Liver (tissue), 7 donors: ENCODE measurements at regions not wholly inside any gene's neighbourhood (a gene's known extent, or its start where the extent isn't known, plus 50 kb on each side); places are given as distances from the start of the nearest gene placed in this dataset.

Experiments used
- DNase-seq: peaks from one replicate; pipeline ENCODE4 v3.0.0-alpha.2; 2017; ENCODE audit warnings: low spot score
- H3K27ac ChIP-seq, 2 donors: one replicate each; pipeline ENCODE4 v1.7.0; 2013; ENCODE audit warnings: inconsistent platforms in 2 of 2, low read length in 2 of 2, control low read depth in 1 of 2, low read depth in 1 of 2, mild to moderate bottlenecking in 1 of 2
- H3K27me3 ChIP-seq, 4 donors: one replicate each; pipeline versions ENCODE4 v1.6.1 to v1.7.0; 2013; ENCODE audit warnings: low read length in 3 of 4, inconsistent platforms in 1 of 4, mild to moderate bottlenecking in 1 of 4, moderate library complexity in 1 of 4; ENCODE audit not compliant: control insufficient read depth in 4 of 4, insufficient read depth in 4 of 4
- H3K36me3 ChIP-seq, 4 donors: one replicate each; pipeline versions ENCODE4 v1.6.1 to v1.7.0; 2013; ENCODE audit warnings: low read length in 3 of 4, mild to moderate bottlenecking in 3 of 4, low read depth in 1 of 4, moderate library complexity in 1 of 4; ENCODE audit not compliant: control insufficient read depth in 4 of 4, insufficient read depth in 3 of 4
- H3K4me1 ChIP-seq, 4 donors: one replicate each; pipeline versions ENCODE4 v1.6.1 to v1.7.0; 2013; ENCODE audit warnings: low read length in 3 of 4, mild to moderate bottlenecking in 3 of 4, moderate library complexity in 1 of 4; ENCODE audit not compliant: control insufficient read depth in 4 of 4, insufficient read depth in 4 of 4
- H3K4me3 ChIP-seq, 3 donors: one replicate each; pipeline versions ENCODE4 v1.6.1 to v1.7.0; 2013; ENCODE audit warnings: low read length in 3 of 3, control low read depth in 1 of 3, low read depth in 1 of 3, mild to moderate bottlenecking in 1 of 3
- H3K9ac ChIP-seq, 2 donors: one replicate each; pipeline ENCODE4 v1.7.0; 2013; ENCODE audit warnings: low read length in 2 of 2, mild to moderate bottlenecking in 2 of 2, moderate library complexity in 2 of 2, control low read depth in 1 of 2, low read depth in 1 of 2
- H3K9me3 ChIP-seq, 4 donors: one replicate each; pipeline versions ENCODE4 v1.6.1 to v1.7.0; 2013; ENCODE audit warnings: low read length in 3 of 4; ENCODE audit not compliant: control insufficient read depth in 4 of 4
- CTCF ChIP-seq: fragments of 150-350 bp; IDR thresholded peaks from 2 replicates; pipeline ENCODE4 v1.5.1; 2017; ENCODE audit warnings: improper control_type of control experiment, low read depth, low read length; ENCODE audit not compliant: missing input control
- EGR1 ChIP-seq, 2 donors: IDR thresholded peaks; 2 replicates each; pipeline ENCODE4 v1.6.1; 2016 to 2018; ENCODE audit warnings: antibody characterized with exemption in 2 of 2, low read depth in 2 of 2
- FOXA1 ChIP-seq: IDR thresholded peaks from 2 replicates; pipeline ENCODE4 v1.6.1; 2016; ENCODE audit warnings: antibody characterized with exemption
- FOXA2 ChIP-seq: IDR thresholded peaks from 2 replicates; pipeline ENCODE4 v1.6.1; 2016; ENCODE audit warnings: antibody characterized with exemption
- GABPA ChIP-seq, 2 donors: IDR thresholded peaks in 1 of 2; conservative IDR thresholded peaks in 1 of 2; 2 replicates each; pipeline ENCODE4 v1.6.1; 2016; ENCODE audit warnings: antibody characterized with exemption in 2 of 2, mild to moderate bottlenecking in 1 of 2, moderate library complexity in 1 of 2
- HNF4A ChIP-seq, 2 donors: conservative IDR thresholded peaks; 2 replicates each; pipeline ENCODE4 v1.6.1; 2016; ENCODE audit warnings: antibody characterized with exemption in 2 of 2, mild to moderate bottlenecking in 2 of 2
- HNF4G ChIP-seq: IDR thresholded peaks from 2 replicates; pipeline ENCODE4 v1.6.1; 2016; ENCODE audit warnings: antibody characterized with exemption
- JUND ChIP-seq, 2 donors: IDR thresholded peaks; 2 replicates each; pipeline ENCODE4 v1.6.1; 2016; ENCODE audit warnings: antibody characterized with exemption in 2 of 2
- MAX ChIP-seq: IDR thresholded peaks from 2 replicates; pipeline ENCODE4 v1.6.1; 2016; ENCODE audit warnings: antibody characterized with exemption
- RAD21 ChIP-seq, 2 donors: IDR thresholded peaks; 2 replicates each; pipeline ENCODE4 v1.6.1; 2016; ENCODE audit warnings: antibody characterized with exemption in 2 of 2, mild to moderate bottlenecking in 2 of 2
- REST ChIP-seq: IDR thresholded peaks from 2 replicates; pipeline ENCODE4 v1.6.1; 2016; ENCODE audit warnings: antibody characterized with exemption, mild to moderate bottlenecking
- RXRA ChIP-seq, 2 donors: IDR thresholded peaks; 2 replicates each; pipeline ENCODE4 v1.6.1; 2017 to 2018; ENCODE audit warnings: antibody characterized with exemption in 2 of 2, mild to moderate bottlenecking in 1 of 2
- YY1 ChIP-seq: IDR thresholded peaks from 2 replicates; pipeline ENCODE4 v1.6.1; 2016; ENCODE audit warnings: antibody characterized with exemption, mild to moderate bottlenecking
- ZBTB33 ChIP-seq: IDR thresholded peaks from 2 replicates; pipeline ENCODE4 v1.6.1; 2016; ENCODE audit warnings: antibody characterized with exemption
- donor health status: healthy.
- donor health status: healthy.
- donor health status: healthy.
- donor health status: healthy.

GRCh38 chr1:117702654-117703053, 96.8 kb downstream of the TENT5C start (continued):
- no peak for TF ChIP-seq REST
- no peak for TF ChIP-seq RAD21 (IDR thresholded peaks at IDR 0.05)
- no peak for TF ChIP-seq HNF4A (conservative IDR thresholded peaks at IDR 0.05)
- TF ChIP-seq HNF4G, result no peak
- no peak for TF ChIP-seq EGR1 (IDR thresholded peaks at IDR 0.05; ENCODE audit: low read depth in 2 of 2)

- Histone ChIP-seq H3K9ac (no peak overlapping the region), H3K36me3 (no peaks in the 10 kb centered on the region), H3K4me3 (no peak overlapping the region), H3K27me3 (no peaks in the 10 kb centered on the region), H3K4me1 (no peaks in the 10 kb centered on the region), H3K9me3 (no peaks in the 10 kb centered on the region), H3K27ac (no peak overlapping the region)
- DNase-seq, result no peak
- TF ChIP-seq CTCF (no peak), RXRA (IDR thresholded peaks at IDR 0.05) (no peak), YY1 (no peak), MAX (no peak), FOXA1 (no peak), ZBTB33 (no peak), GABPA (IDR thresholded peaks at IDR 0.05 in 1 of 2, conservative IDR thresholded peaks at IDR 0.05 in 1 of 2) (no peak), FOXA2 (no peak), JUND (IDR thresholded peaks at IDR 0.05) (no peak), HNF4G (no peak), RAD21 (IDR thresholded peaks at IDR 0.05) (no peak)
Observed at GRCh38 chr1:117707371-117707770, 101.5 kb downstream of the TENT5C start.
